ENCODE measurements at regions not wholly inside any gene's neighbourhood (a gene's known extent, or its start where the extent isn't known, plus 50 kb on each side); places are given as distances from the start of the nearest gene placed in this dataset.

- POLR2A ChIA-PET = no interaction called here
- BruUV-seq (replicated peaks) = no TSS peak
Observed at GRCh38 chr19:27780367-27781075, 1432.4 kb downstream of the UQCRFS1 start.

GRCh38 chr19:27779954-27780353, 1433.0 kb downstream of the UQCRFS1 start:
- SMC1A ChIA-PET (ENCODE audit: uncharacterized antibody, unreplicated experiment) = interaction anchor here (1.0 kb wide), 1 partner anchor 118 kb away, joined by 3 read pairs; no protein-coding TSS in a partner anchor
- intact Hi-C loops (cut with micrococcal nuclease; ENCODE audit: unreplicated experiment) = no loop called here
- H3K36me3 ChIP-seq (ENCODE audit: control insufficient read depth in 2 of 2, insufficient read depth in 2 of 2, low read length in 1 of 2) = no peaks in the 10 kb centered on the region
- no TSS peak for BruUV-seq (replicated peaks)
- TF ChIP-seq SPI1 (IDR thresholded peaks at IDR 0.05; ENCODE audit: borderline replicate concordance, insufficient read depth, low read depth, low read length) (peak; percentile 34; the same call in 1 of the 2 replicates), RELA (IDR thresholded peaks at IDR 0.05; ENCODE audit: borderline replicate concordance, partially characterized antibody) (no peak), FOS (IDR thresholded peaks at IDR 0.05; ENCODE audit: borderline replicate concordance, extremely low read depth, insufficient read length) (no peak), ZNF384 (IDR thresholded peaks at IDR 0.05; ENCODE audit: borderline replicate concordance, low read depth, low read length) (peak; percentile 8; the same call in 1 of the 2 replicates)
- FAIRE-seq (no peak), DNase-seq (ENCODE audit: low read depth, low spot score) (no peak), ATAC-seq (peak; percentile 76)
- no peaks in the 10 kb centered on the region for H4K20me1 ChIP-seq (ENCODE audit: control insufficient read depth, insufficient read depth)
- no peaks in the 10 kb centered on the region for H3K4me1 ChIP-seq (ENCODE audit: control insufficient read depth, insufficient read depth, low read length)
- H3K4me3 ChIP-seq = no peak overlapping the region
- RAD21 ChIA-PET (ENCODE audit: unreplicated experiment) = no interaction called here
- H3K27me3 ChIP-seq (replicated peaks in 1 of 2; ENCODE audit: control insufficient read depth in 2 of 2, insufficient read depth in 2 of 2, low read length in 1 of 2) = no peaks in the 10 kb centered on the region
- no peak overlapping the region for H3K4me2 ChIP-seq (ENCODE audit: control insufficient read depth, insufficient read depth)
- H2AFZ ChIP-seq (ENCODE audit: control insufficient read depth, low read depth, low read length) = no peak overlapping the region
- CTCF ChIA-PET = no interaction called here
- no peaks in the 10 kb centered on the region for H3K79me2 ChIP-seq (ENCODE audit: control insufficient read depth, insufficient read depth, low read length)
- H3K9me3 ChIP-seq (replicated peaks; ENCODE audit: control insufficient read depth, insufficient read depth, low read length) = no peaks in the 10 kb centered on the region; the same call in 1 of the 3 replicates
- 30% methylated on average over 1 of the region's 1 CpG for WGBS (ENCODE audit: insufficient coverage, insufficient replicate concordance, low lambda C conversion rate, missing lambda C conversion rate)
- H3K9ac ChIP-seq (ENCODE audit: control insufficient read depth, insufficient read depth, low read length) = no peak overlapping the region
- POLR2A ChIA-PET = no interaction called here
- in situ Hi-C loops (cut with MboI) = loop anchor here (25.0 kb wide), 1 partner anchor 1432 kb away; the partner anchor contains the start of gene UQCRFS1
- H3K27ac ChIP-seq (ENCODE audit: control insufficient read depth, insufficient read depth) = no peak overlapping the region

More at GRCh38 chr19:27780367-27781075, 1432.4 kb downstream of the UQCRFS1 start:
- no peak overlapping the region for H3K4me3 ChIP-seq
- H3K9ac ChIP-seq (ENCODE audit: control insufficient read depth, insufficient read depth, low read length) = no peak overlapping the region
- no peak for DNase-seq (ENCODE audit: low read depth, low spot score)
- no peak overlapping the region for H3K27ac ChIP-seq (ENCODE audit: control insufficient read depth, insufficient read depth)
- ChIA-PET RAD21 (ENCODE audit: unreplicated experiment) (no interaction called here), SMC1A (ENCODE audit: uncharacterized antibody, unreplicated experiment) (no interaction called here), CTCF (no interaction called here)
- H3K9me3 ChIP-seq (replicated peaks; ENCODE audit: control insufficient read depth, insufficient read depth, low read length) = no peaks in the 10 kb centered on the region; the same call in 1 of the 3 replicates
- ATAC-seq = peak; percentile 35; the same call in 1 of the 3 replicates
- in situ Hi-C loops (cut with MboI) (loop anchor here (25.0 kb wide), 1 partner anchor 1432 kb away; the partner anchor contains the start of gene UQCRFS1), intact Hi-C loops (cut with micrococcal nuclease; ENCODE audit: unreplicated experiment) (no loop called here)
- FAIRE-seq = no peak
- no peaks in the 10 kb centered on the region for H3K79me2 ChIP-seq (ENCODE audit: control insufficient read depth, insufficient read depth, low read length)
- no peak overlapping the region for H2AFZ ChIP-seq (ENCODE audit: control insufficient read depth, low read depth, low read length)
- H3K4me2 ChIP-seq (ENCODE audit: control insufficient read depth, insufficient read depth) = no peak overlapping the region
- H3K4me1 ChIP-seq (ENCODE audit: control insufficient read depth, insufficient read depth, low read length) = no peaks in the 10 kb centered on the region
- WGBS (ENCODE audit: insufficient coverage, insufficient replicate concordance, low lambda C conversion rate, missing lambda C conversion rate) = 71% methylated on average over 10 of the region's 10 CpGs
- TF ChIP-seq GATAD2B (conservative IDR thresholded peaks at IDR 0.05; ENCODE audit: low read depth) = no peak
- no peak for TF ChIP-seq HCFC1 (IDR thresholded peaks at IDR 0.05; ENCODE audit: low read length)
- TF ChIP-seq RAD51 (IDR thresholded peaks at IDR 0.05) = no peak
- no peak for TF ChIP-seq PKNOX1 (IDR thresholded peaks at IDR 0.05)
- H4K20me1 ChIP-seq (ENCODE audit: control insufficient read depth, insufficient read depth) = no peaks in the 10 kb centered on the region
- H3K36me3 ChIP-seq (ENCODE audit: control insufficient read depth in 2 of 2, insufficient read depth in 2 of 2, low read length in 1 of 2) = no peaks in the 10 kb centered on the region
- no peaks in the 10 kb centered on the region for H3K27me3 ChIP-seq (replicated peaks in 1 of 2; ENCODE audit: control insufficient read depth in 2 of 2, insufficient read depth in 2 of 2, low read length in 1 of 2)
